Stomach (tissue), 4 donors: ENCODE measurements at regions not wholly inside any gene's neighbourhood (a gene's known extent, or its start where the extent isn't known, plus 50 kb on each side); places are given as distances from the start of the nearest gene placed in this dataset.

Source experiments
- EP300 ChIP-seq: sonication (generic); formaldehyde crosslinking; IDR thresholded peaks from one replicate; pipeline ENCODE4 v1.6.1; 2017; ENCODE audit warnings: antibody characterized with exemption
- POLR2A ChIP-seq, 4 donors: fragments of 450-650 bp; IDR thresholded peaks; one replicate each; pipeline ENCODE4 v1.6.1; 2016; ENCODE audit warnings: antibody characterized with exemption in 4 of 4, control low read depth in 2 of 4, mild to moderate bottlenecking in 1 of 4, moderate library complexity in 1 of 4
- POLR2AphosphoS5 ChIP-seq, 3 donors: sonication (generic); formaldehyde crosslinking; IDR thresholded peaks; one replicate each; pipeline ENCODE4 v1.6.1; 2016; ENCODE audit warnings: antibody characterized with exemption in 3 of 3
- TF ChIP-seq, protein P1 (sequence below), 7 experiments: fragments of 450-650 bp in 4 of 7; fragments of 200-600 bp in 3 of 7; sonication (generic) in 3 of 7; IDR thresholded peaks; one replicate each; pipeline ENCODE4 v1.5.1; 2016 to 2019; ENCODE audit warnings: antibody characterized with exemption in 7 of 7, control low read depth in 2 of 7, mild to moderate bottlenecking in 1 of 7

DNA sequence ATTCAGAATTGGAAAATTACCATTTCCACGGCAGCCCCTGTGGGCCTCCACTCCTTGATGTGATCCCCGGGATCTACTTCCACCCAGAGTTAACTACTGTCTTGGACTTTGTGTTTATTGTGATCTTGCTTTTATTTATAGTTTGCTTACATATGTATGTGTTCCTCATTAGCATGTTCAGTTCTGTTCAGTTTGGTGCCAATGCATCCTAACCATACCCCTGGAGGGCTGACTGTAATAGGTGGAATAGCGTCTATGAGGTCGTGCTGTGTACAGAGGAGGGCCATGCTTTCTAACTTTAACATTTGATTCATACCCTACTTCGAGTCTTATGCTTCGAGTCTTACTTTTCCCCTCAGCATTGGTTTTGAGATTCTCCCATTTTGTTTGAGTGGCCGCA is 104.3 kb upstream of the SLC24A3 start:
- TF ChIP-seq, protein P1, sequence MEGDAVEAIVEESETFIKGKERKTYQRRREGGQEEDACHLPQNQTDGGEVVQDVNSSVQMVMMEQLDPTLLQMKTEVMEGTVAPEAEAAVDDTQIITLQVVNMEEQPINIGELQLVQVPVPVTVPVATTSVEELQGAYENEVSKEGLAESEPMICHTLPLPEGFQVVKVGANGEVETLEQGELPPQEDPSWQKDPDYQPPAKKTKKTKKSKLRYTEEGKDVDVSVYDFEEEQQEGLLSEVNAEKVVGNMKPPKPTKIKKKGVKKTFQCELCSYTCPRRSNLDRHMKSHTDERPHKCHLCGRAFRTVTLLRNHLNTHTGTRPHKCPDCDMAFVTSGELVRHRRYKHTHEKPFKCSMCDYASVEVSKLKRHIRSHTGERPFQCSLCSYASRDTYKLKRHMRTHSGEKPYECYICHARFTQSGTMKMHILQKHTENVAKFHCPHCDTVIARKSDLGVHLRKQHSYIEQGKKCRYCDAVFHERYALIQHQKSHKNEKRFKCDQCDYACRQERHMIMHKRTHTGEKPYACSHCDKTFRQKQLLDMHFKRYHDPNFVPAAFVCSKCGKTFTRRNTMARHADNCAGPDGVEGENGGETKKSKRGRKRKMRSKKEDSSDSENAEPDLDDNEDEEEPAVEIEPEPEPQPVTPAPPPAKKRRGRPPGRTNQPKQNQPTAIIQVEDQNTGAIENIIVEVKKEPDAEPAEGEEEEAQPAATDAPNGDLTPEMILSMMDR (IDR thresholded peaks at IDR 0.05), result no peak
- TF ChIP-seq POLR2A (IDR thresholded peaks at IDR 0.05), result no peak
- TF ChIP-seq EP300, result no peak
- TF ChIP-seq POLR2AphosphoS5 (IDR thresholded peaks at IDR 0.05), result no peak
